ENCODE measurements at regions not wholly inside any gene's neighbourhood (a gene's known extent, or its start where the extent isn't known, plus 50 kb on each side); places are given as distances from the start of the nearest gene placed in this dataset.

- Histone ChIP-seq H3K9me3 (ENCODE audit: control insufficient read depth in 4 of 4, low read length in 3 of 4) (no peaks in the 10 kb centered on the region), H3K36me3 (ENCODE audit: control insufficient read depth in 4 of 4, insufficient read depth in 3 of 4, low read depth in 1 of 4, low read length in 3 of 4) (no peaks in the 10 kb centered on the region), H3K4me3 (ENCODE audit: low read depth in 1 of 3, low read length in 3 of 3) (no peak overlapping the region), H3K27ac (ENCODE audit: low read depth in 1 of 2, low read length in 2 of 2) (no peak overlapping the region), H3K27me3 (ENCODE audit: control insufficient read depth in 4 of 4, insufficient read depth in 4 of 4, low read length in 3 of 4) (no peaks in the 10 kb centered on the region), H3K9ac (ENCODE audit: low read depth in 1 of 2, low read length in 2 of 2) (no peak overlapping the region), H3K4me1 (ENCODE audit: control insufficient read depth in 4 of 4, insufficient read depth in 4 of 4, low read length in 3 of 4) (peaks cover 0 to 3% (median 0%) of the 10 kb centered on the region in 4 donors)
- no peak for DNase-seq (ENCODE audit: low spot score)
- no peak for TF ChIP-seq FOXA2 (IDR thresholded peaks at IDR 0.05)
- no peak for TF ChIP-seq JUND (IDR thresholded peaks at IDR 0.05)
- TF ChIP-seq NR2F2 (IDR thresholded peaks at IDR 0.05): no peak
- no peak for TF ChIP-seq HNF4G (IDR thresholded peaks at IDR 0.05)
- no peak for TF ChIP-seq FOXA1 (IDR thresholded peaks at IDR 0.05)
- TF ChIP-seq MAX (IDR thresholded peaks at IDR 0.05): no peak
- no peak for TF ChIP-seq RAD21 (IDR thresholded peaks at IDR 0.05)
- TF ChIP-seq TAF1 (conservative IDR thresholded peaks at IDR 0.05): no peak
- TF ChIP-seq REST (IDR thresholded peaks at IDR 0.05): no peak
- no peak for TF ChIP-seq GABPA (IDR thresholded peaks at IDR 0.05 in 1 of 2, conservative IDR thresholded peaks at IDR 0.05 in 1 of 2)
- TF ChIP-seq YY1 (IDR thresholded peaks at IDR 0.05): no peak
- TF ChIP-seq HNF4A (conservative IDR thresholded peaks at IDR 0.05): no peak
- no peak for TF ChIP-seq RXRA (IDR thresholded peaks at IDR 0.05)
- WGBS: 95% methylated on average over 1 of the region's 1 CpG
Measured at GRCh38 chr4:16294455-16294854, 68.2 kb upstream of the TAPT1 start.

GRCh38 chr4:16293210-16293838 lies 67.1 kb upstream of the TAPT1 start:
- no peak overlapping the region for H3K4me3 ChIP-seq (ENCODE audit: low read depth in 1 of 3, low read length in 3 of 3)
- peaks cover 0 to 3% (median 0%) of the 10 kb centered on the region in 4 donors for H3K4me1 ChIP-seq (ENCODE audit: control insufficient read depth in 4 of 4, insufficient read depth in 4 of 4, low read length in 3 of 4)
- H3K9ac ChIP-seq (ENCODE audit: low read depth in 1 of 2, low read length in 2 of 2): no peak overlapping the region
- no peak for DNase-seq (ENCODE audit: low spot score)
- no peaks in the 10 kb centered on the region for H3K27me3 ChIP-seq (ENCODE audit: control insufficient read depth in 4 of 4, insufficient read depth in 4 of 4, low read length in 3 of 4)
- H3K36me3 ChIP-seq (ENCODE audit: control insufficient read depth in 4 of 4, insufficient read depth in 3 of 4, low read depth in 1 of 4, low read length in 3 of 4): no peaks in the 10 kb centered on the region
- no peak overlapping the region for H3K27ac ChIP-seq (ENCODE audit: low read depth in 1 of 2, low read length in 2 of 2)
- TF ChIP-seq TAF1 (conservative IDR thresholded peaks at IDR 0.05) (no peak), REST (IDR thresholded peaks at IDR 0.05) (no peak), NR2F2 (IDR thresholded peaks at IDR 0.05) (no peak), RAD21 (IDR thresholded peaks at IDR 0.05) (no peak), HNF4A (conservative IDR thresholded peaks at IDR 0.05) (no peak)
- no peaks in the 10 kb centered on the region for H3K9me3 ChIP-seq (ENCODE audit: control insufficient read depth in 4 of 4, low read length in 3 of 4)
- 91% methylated on average over 2 of the region's 2 CpGs for WGBS
